OCI-LY1 (cell line): ENCODE measurements at regions not wholly inside any gene's neighbourhood (a gene's known extent, or its start where the extent isn't known, plus 50 kb on each side); places are given as distances from the start of the nearest gene placed in this dataset.

Source experiments
- H2AFZ ChIP-seq: fragments of 200-600 bp; sonication (generic), shearing (Covaris generic); 2 replicates; pipeline ENCODE4 v1.6.0; 2014; ENCODE audit warnings: antibody characterized with exemption, mild to moderate bottlenecking, low read length
- H3F3A ChIP-seq: fragments of 200-600 bp; sonication (generic), shearing (Covaris generic); 2 replicates; pipeline ENCODE4 v1.6.0; 2014; ENCODE audit warnings: mild to moderate bottlenecking, antibody characterized with exemption, low read length, moderate library complexity; ENCODE audit not compliant: insufficient read depth
- H3K27ac ChIP-seq: fragments of 200-600 bp; sonication (generic); 2 replicates; pipeline ENCODE4 v1.5.1; 2014; ENCODE audit warnings: low read length, mixed run types, mild to moderate bottlenecking, low read depth; ENCODE audit not compliant: poor library complexity, severe bottlenecking
- H3K27me3 ChIP-seq: fragments of 200-600 bp; sonication (generic); 2 replicates; pipeline ENCODE4 v1.6.0; 2014; ENCODE audit warnings: antibody characterized with exemption, mild to moderate bottlenecking, low read length, moderate library complexity; ENCODE audit not compliant: insufficient read depth
- H3K36me3 ChIP-seq: fragments of 200-600 bp; sonication (generic); 2 replicates; pipeline ENCODE4 v1.6.1; 2014; ENCODE audit warnings: mild to moderate bottlenecking, antibody characterized with exemption, low read length, moderate library complexity, mixed read lengths; ENCODE audit not compliant: insufficient read depth
- H3K4me1 ChIP-seq: fragments of 200-600 bp; sonication (generic); 2 replicates; pipeline ENCODE4 v1.5.1; 2014; ENCODE audit warnings: mild to moderate bottlenecking, low read length, moderate library complexity; ENCODE audit not compliant: insufficient read depth, severe bottlenecking
- H3K4me2 ChIP-seq: fragments of 200-600 bp; sonication (generic), shearing (Covaris generic); 2 replicates; pipeline ENCODE4 v1.6.1; 2014; ENCODE audit warnings: low read length
- H3K4me3 ChIP-seq: fragments of 200-600 bp; sonication (generic); 2 replicates; pipeline ENCODE4 v1.5.1; 2014; ENCODE audit warnings: low read length, low read depth, mild to moderate bottlenecking, mixed read lengths; ENCODE audit not compliant: poor library complexity, severe bottlenecking
- H3K79me2 ChIP-seq: fragments of 200-600 bp; shearing (Covaris generic); 2 replicates; pipeline ENCODE4 v1.6.1; 2016; ENCODE audit warnings: mixed run types, low read length, mixed read lengths; ENCODE audit not compliant: insufficient read depth
- H3K9ac ChIP-seq: fragments of 200-600 bp; sonication (generic), shearing (Covaris generic); 2 replicates; pipeline ENCODE4 v1.6.1; 2014; ENCODE audit warnings: mild to moderate bottlenecking, low read length, mixed read lengths
- H3K9me2 ChIP-seq: fragments of 200-600 bp; sonication (generic), shearing (Covaris generic); 2 replicates; pipeline ENCODE4 v1.6.1; 2014; ENCODE audit warnings: low read depth, mild to moderate bottlenecking, low read length, mixed read lengths
- H3K9me3 ChIP-seq: fragments of 200-600 bp; shearing (Covaris generic); 2 replicates; pipeline ENCODE4 v1.6.1; 2014; ENCODE audit warnings: low read length, mixed read lengths
- H4K20me1 ChIP-seq: fragments of 200-600 bp; sonication (generic), shearing (Covaris generic); 2 replicates; pipeline ENCODE4 v1.6.0; 2016; ENCODE audit warnings: mild to moderate bottlenecking, low read length; ENCODE audit not compliant: insufficient read depth
- CTCF ChIP-seq: fragments of 200-600 bp; sonication (generic), shearing (Covaris generic); IDR thresholded peaks from 2 replicates; pipeline ENCODE4 v1.5.1; 2017; ENCODE audit warnings: mild to moderate bottlenecking, antibody characterized with exemption, low read length, moderate library complexity, mixed read lengths
- EZH2 ChIP-seq: fragments of 200-600 bp; sonication (generic), shearing (Covaris generic); IDR thresholded peaks from 2 replicates; pipeline ENCODE4 v1.8.0; 2017; ENCODE audit warnings: borderline replicate concordance, mixed run types, mild to moderate bottlenecking, antibody characterized with exemption, low read length, moderate library complexity, mixed read lengths

- Histone ChIP-seq H3K4me2 (no peak overlapping the region), H3K79me2 (no peaks in the 10 kb centered on the region), H2AFZ (no peak overlapping the region), H3K4me3 (no peak overlapping the region), H3K36me3 (no peaks in the 10 kb centered on the region), H3K9ac (no peak overlapping the region), H3K9me3 (no peaks in the 10 kb centered on the region), H3K27me3 (no peaks in the 10 kb centered on the region), H4K20me1 (no peaks in the 10 kb centered on the region), H3F3A (no peaks in the 10 kb centered on the region), H3K4me1 (no peaks in the 10 kb centered on the region), H3K27ac (no peak overlapping the region), H3K9me2 (no peaks in the 10 kb centered on the region)
- no peak for TF ChIP-seq EZH2
- no peak for TF ChIP-seq CTCF
Measured at GRCh38 chr16:65306300-65306699, 184.4 kb upstream of the CDH11 start.

GRCh38 chr16:65305266-65305959, 183.6 kb upstream of the CDH11 start:
- TF ChIP-seq CTCF (no peak), EZH2 (no peak)
- H3K27ac ChIP-seq: no peak overlapping the region
- no peak overlapping the region for H3K9ac ChIP-seq
- no peaks in the 10 kb centered on the region for H4K20me1 ChIP-seq
- H2AFZ ChIP-seq: no peak overlapping the region
- H3K4me2 ChIP-seq: no peak overlapping the region
- H3K79me2 ChIP-seq: no peaks in the 10 kb centered on the region
- H3K36me3 ChIP-seq: no peaks in the 10 kb centered on the region
- no peak overlapping the region for H3K4me3 ChIP-seq
- H3K27me3 ChIP-seq: no peaks in the 10 kb centered on the region
- H3K9me2 ChIP-seq: no peaks in the 10 kb centered on the region
- no peaks in the 10 kb centered on the region for H3K4me1 ChIP-seq
- H3F3A ChIP-seq: no peaks in the 10 kb centered on the region
- no peaks in the 10 kb centered on the region for H3K9me3 ChIP-seq

- no peak overlapping the region for H2AFZ ChIP-seq
Measured at GRCh38 chr16:65301029-65301428, 179.2 kb upstream of the CDH11 start.

More at GRCh38 chr16:65301029-65301428, 179.2 kb upstream of the CDH11 start:
- Histone ChIP-seq H3K9me3 (no peaks in the 10 kb centered on the region), H3K4me2 (no peak overlapping the region), H3K9me2 (no peaks in the 10 kb centered on the region), H3K36me3 (no peaks in the 10 kb centered on the region), H3K27me3 (no peaks in the 10 kb centered on the region), H3K9ac (no peak overlapping the region), H3K79me2 (no peaks in the 10 kb centered on the region), H3K27ac (no peak overlapping the region), H4K20me1 (no peaks in the 10 kb centered on the region), H3K4me1 (no peaks in the 10 kb centered on the region), H3F3A (no peaks in the 10 kb centered on the region), H3K4me3 (no peak overlapping the region)
- TF ChIP-seq EZH2 (no peak), CTCF (no peak)
